GM19351 (cell line): ENCODE measurements at regions not wholly inside any gene's neighbourhood (a gene's known extent, or its start where the extent isn't known, plus 50 kb on each side); places are given as distances from the start of the nearest gene placed in this dataset.
"Not testable (repeated sequence)": the region's sequence is repeated elsewhere in the genome, so short reads cannot be mapped to it uniquely, and the experiment has no call there.

ENCODE experiments used
- ATAC-seq: cut with Tn5 transposase; IDR thresholded peaks from one replicate; pipeline ENCODE4 v1.9.1; 2021; ENCODE audit warnings: mild to moderate bottlenecking, moderate library complexity; ENCODE audit not compliant: unreplicated experiment

- not testable (repeated sequence) for ATAC-seq
These were observed 290.3 kb upstream of the PLGLB1 start for GRCh38 chr2:87311896-87312441.

DNA sequence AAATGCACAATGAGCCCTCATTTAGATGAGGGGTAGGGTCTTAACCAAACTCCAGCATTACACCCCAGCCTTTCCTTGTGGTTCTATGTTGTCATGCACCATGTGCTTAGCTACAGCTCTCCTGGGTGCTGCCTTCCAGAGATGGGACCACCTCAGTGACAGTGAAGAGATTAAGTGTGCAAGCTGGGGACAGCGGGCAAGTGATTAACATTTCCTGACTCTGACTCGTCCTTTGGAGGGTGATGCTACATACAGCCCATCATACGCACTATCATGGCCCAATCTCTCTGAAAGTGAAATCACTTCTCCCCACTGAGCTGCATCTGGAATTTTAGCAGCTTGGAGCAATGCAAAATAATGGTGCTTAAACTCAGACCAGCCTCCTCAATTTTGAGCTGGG is 293.0 kb upstream of the PLGLB1 start:
- ATAC-seq, result not testable (repeated sequence)

DNA sequence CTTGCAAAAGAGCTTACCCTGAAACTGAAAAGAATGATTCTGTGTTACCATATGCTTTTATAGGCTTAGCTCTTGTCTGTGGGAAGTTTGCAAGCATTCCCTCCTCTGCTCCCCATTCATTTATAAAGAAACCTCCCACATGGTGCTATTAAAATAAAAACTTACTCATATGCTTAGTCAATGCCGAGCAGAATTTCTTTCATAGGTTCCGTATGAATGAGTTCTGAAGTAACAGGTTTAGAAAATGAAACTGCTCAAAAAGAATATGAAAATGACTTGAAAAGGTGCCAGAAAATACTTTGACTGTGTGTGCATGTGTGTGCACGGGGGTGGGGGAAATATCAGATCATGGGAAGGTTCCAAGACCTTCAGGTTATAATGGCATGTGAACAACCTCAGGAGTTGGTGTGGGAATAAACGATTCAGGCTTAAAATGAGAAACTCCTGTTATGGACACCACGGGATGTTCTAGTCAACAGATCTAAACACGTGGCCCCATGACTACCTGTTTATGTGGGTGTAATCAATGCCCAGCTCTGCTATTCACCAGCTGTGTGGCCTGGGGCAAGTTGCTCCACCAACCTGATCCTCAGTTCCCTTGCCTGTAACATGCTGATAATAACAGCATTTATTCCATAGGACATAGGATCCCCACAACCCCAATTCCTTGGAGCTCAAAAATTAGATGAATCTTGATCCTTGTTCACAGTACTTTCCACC is 293.7 kb upstream of the PLGLB1 start:
- peak; percentile 63 for ATAC-seq

DNA sequence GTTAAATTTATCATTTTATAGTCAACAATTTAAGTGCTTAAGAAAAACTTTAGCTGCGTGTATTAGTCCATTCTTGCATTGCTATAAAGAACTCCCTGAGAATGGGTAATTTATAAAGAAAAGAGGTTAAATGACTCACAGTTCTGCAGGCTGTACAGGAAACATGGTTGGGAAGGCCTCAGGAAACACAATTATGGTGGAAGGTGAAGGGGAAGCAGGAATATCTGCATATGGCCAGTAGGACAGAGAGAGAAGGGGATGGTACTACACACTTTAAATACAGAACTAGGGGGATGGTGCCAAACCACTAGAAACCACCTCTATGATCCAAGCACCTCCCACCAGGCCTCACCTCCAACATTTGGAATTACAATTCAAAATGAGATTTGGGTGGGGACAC is 295.5 kb upstream of the PLGLB1 start:
- ATAC-seq, result not testable (repeated sequence)

GRCh38 chr2:87318814-87319491 is 297.3 kb upstream of the PLGLB1 start:
- ATAC-seq, result not testable (repeated sequence)

DNA sequence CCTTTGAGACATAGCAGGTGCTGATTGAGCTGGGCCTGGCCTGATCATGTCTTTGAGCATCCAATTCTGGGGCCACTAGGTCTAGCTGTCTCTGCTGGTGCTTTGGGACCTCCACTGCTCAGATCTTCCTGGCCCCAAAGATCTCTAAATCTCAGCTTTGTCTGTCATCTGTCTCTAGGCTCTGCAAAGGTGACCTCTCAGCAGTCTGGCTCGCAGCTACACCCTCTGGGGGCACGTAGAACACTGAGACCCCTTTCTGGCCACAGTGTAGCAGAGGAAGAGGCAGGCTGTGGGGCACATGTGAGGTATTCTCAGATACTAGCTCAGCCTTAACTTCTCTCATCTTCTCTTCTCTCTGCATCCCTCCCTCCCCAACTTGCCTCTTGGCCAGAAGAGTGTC is 298.1 kb upstream of the PLGLB1 start:
- not testable (repeated sequence) for ATAC-seq

DNA sequence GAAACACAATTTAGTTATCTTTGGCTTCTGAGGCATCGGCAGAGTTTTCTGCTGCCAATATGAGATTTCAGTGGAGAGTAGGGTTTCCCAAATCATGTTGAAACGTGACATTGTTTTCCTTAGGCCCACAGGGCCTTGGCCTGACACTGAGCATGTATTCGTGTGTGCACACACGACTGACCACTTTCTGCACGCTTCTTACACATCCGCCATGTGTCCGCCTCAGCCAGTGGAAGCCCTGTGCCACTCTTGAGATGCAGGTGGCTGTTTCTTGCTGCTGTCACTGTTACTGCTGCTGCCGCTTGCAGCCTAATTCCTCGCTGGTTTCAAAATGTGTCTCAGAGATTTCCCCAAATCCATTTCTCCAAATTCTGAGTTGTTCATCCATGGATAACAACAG is 299.6 kb upstream of the PLGLB1 start:
- not testable (repeated sequence) for ATAC-seq

GRCh38 chr2:87324335-87325041 is 302.8 kb upstream of the PLGLB1 start:
- ATAC-seq, result not testable (repeated sequence)

- not testable (repeated sequence) for ATAC-seq
These were observed 303.6 kb upstream of the PLGLB1 start for GRCh38 chr2:87325042-87325910.

- ATAC-seq, result not testable (repeated sequence)
These were observed 304.3 kb upstream of the PLGLB1 start for GRCh38 chr2:87325911-87326294.

DNA sequence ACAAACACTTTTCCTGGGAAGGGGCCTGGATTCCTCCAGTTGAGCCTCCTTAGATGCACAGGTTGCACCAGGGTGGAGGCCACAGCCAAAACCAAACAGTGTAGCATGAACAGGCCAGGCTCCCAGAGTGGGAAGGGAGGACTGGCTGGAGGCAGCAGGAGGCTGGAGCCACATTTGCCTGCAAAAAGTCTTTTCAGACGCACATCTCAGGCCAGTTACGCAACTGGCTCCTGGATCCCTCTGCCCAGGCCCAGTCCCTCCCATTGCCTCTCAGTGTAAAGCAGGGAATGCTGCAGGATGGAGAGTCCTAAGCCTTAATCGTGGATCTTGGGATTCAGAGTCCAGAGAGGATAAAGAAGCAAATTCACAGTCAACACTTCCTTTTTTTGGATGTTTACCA is 305.1 kb upstream of the PLGLB1 start:
- ATAC-seq, result not testable (repeated sequence)

- not testable (repeated sequence) for ATAC-seq
These were observed 306.2 kb upstream of the PLGLB1 start for GRCh38 chr2:87327648-87328371.

- not testable (repeated sequence) for ATAC-seq
These were observed 307.9 kb upstream of the PLGLB1 start for GRCh38 chr2:87329529-87329928.

- ATAC-seq, result not testable (repeated sequence)
These were observed 308.8 kb upstream of the PLGLB1 start for GRCh38 chr2:87330486-87330885.

DNA sequence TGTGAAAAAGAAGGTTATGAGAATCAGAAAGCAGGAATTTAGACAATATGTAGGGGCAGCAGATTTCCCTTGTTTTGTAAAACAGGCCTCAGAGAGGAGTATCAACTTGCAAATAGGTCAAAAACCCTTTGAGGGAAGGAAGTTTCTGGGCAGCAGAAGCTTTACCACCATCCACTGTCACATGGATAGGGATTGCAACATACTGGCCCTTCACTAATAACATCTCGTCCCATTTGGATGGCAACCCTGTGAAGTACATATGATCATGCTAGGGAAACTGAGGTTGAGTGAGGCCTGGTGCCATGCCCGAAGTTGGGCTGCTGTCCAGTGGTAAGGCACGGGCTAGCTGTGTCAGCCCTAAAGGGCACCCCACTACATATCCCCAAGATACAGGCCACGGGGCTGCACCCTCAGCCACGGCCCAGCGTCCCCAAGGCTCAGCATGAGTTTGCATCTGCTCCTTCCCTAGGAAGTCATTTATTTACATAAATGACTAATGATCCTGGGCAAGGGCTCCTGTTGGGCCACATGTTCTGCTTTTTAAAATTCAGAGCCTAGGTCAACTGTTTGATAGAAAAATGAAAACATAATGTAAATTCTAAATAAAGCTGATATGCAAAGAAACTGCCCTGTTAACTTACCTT is 310.4 kb upstream of the PLGLB1 start:
- ATAC-seq, result not testable (repeated sequence)

DNA sequence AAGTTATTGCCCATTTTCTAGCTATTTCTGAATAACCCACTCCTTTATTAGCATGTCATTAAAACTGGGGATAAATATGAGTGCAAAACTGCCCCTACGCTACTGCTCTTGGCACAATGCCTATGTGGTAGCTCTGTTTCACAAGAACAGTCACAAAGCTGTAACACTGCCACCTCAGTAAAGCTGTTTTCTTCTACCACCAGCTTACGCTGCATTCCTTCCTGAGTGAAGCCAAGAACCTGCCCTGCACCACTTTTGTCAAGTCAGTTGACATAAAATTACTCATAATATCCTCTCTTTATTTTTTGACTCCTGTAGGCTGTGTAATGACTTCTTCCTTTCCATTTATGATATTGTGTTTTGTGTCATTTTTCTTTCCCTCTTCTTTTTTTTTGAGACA is 313.2 kb upstream of the PLGLB1 start:
- ATAC-seq, result not testable (repeated sequence)

DNA sequence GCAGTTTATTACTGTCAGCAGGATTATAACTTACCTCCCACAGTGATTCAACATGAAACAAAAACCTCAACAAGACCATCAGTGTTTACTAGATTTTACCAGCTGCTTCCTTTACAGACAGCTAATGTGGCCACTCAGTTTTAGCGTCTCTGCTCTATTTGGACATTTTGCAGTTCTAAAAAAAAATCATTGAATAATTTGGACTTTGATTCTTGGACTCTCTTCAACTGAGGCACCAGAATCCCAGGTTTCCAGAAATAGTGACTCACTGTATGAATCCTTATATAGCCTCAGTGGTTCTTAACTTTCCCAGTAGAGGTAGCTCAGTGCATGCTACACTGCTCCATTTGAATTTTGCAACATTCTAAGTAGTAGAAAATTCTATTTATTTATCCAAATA is 317.4 kb upstream of the PLGLB1 start:
- not testable (repeated sequence) for ATAC-seq

DNA sequence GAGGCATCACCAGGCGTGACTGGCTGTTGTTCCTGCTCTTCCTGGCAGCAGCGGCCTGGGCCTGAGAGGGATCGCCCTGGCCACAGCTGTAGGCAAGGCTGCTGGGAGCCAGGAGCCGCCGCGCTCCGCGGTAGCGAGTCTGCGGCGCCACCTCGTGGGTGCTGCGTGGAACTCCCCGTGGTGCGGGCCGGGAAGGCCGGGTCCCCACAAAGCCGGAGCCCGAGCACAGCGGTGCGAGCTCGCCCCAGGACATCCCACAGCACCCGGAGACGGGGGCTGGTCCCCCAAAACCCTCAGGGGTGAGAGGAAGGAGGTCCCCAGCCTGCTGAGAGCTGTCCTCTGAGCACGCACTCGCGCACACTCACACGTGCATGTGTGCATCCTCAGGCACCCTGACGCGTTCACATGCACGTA is 320.0 kb upstream of the PLGLB1 start:
- ATAC-seq, result not testable (repeated sequence)

DNA sequence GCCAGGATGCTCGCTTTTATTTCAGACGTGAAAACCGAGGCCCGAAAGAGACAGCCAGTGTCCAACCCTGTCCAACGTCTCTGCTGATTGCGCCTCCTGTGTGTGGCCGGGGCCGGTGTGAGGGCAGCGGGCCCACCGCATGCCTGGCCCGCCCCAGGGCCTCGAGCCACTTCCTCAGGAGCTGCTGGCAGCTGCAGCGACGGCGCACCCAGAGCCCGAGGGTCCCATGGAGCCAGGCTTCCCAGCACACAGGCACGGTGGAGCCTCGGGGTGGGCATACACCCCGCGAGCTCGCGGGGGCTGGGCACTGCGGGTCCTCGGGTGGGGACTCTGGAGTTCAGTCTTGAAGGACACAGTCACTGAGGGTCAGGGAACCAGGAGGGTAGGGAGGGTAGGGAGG is 320.5 kb upstream of the PLGLB1 start:
- ATAC-seq, result not testable (repeated sequence)
